Esophagus muscularis mucosa (tissue), 4 donors: ENCODE measurements at regions not wholly inside any gene's neighbourhood (a gene's known extent, or its start where the extent isn't known, plus 50 kb on each side); places are given as distances from the start of the nearest gene placed in this dataset.

Experiments
- DNase-seq: peaks from one replicate; pipeline ENCODE4 v3.0.0-alpha.2; 2017; ENCODE audit errors: extremely low spot score
- H3K27ac ChIP-seq, 4 donors: fragments of 200-600 bp; sonication (generic); replicated peaks in 1 of 4; 1 replicate in 3 of 4; 2 replicates in 1 of 4; pipeline ENCODE4 v1.5.1; 2016 to 2019; ENCODE audit warnings: mild to moderate bottlenecking in 1 of 4
- H3K27me3 ChIP-seq, 4 donors: fragments of 200-600 bp; sonication (generic); one replicate each; pipeline versions ENCODE4 v1.5.1 to v1.6.0; 2016 to 2019
- H3K36me3 ChIP-seq, 4 donors: fragments of 200-600 bp; sonication (generic); one replicate each; pipeline ENCODE4 v1.5.1; 2016 to 2019
- H3K4me1 ChIP-seq, 4 donors: fragments of 200-600 bp; sonication (generic); one replicate each; pipeline ENCODE4 v1.5.1; 2016 to 2019
- H3K4me3 ChIP-seq, 4 donors: fragments of 200-600 bp; sonication (generic); 1 replicate in 2 of 4; 2 replicates in 2 of 4; pipeline ENCODE4 v1.5.1; 2016 to 2019; ENCODE audit warnings: mild to moderate bottlenecking in 4 of 4, moderate library complexity in 1 of 4
- H3K9me3 ChIP-seq, 4 donors: fragments of 200-600 bp; sonication (generic); 1 replicate in 3 of 4; 2 replicates in 1 of 4; pipeline ENCODE4 v1.5.1; 2016 to 2019
- EP300 ChIP-seq: sonication (generic); formaldehyde crosslinking; IDR thresholded peaks from one replicate; pipeline ENCODE4 v1.6.1; 2017; ENCODE audit warnings: antibody characterized with exemption
- POLR2A ChIP-seq: fragments of 450-650 bp; IDR thresholded peaks from one replicate; pipeline ENCODE4 v1.6.1; 2017; ENCODE audit warnings: antibody characterized with exemption, moderate library complexity, mild to moderate bottlenecking, low read depth
- POLR2AphosphoS5 ChIP-seq, 2 donors: sonication (generic); formaldehyde crosslinking; IDR thresholded peaks; one replicate each; pipeline ENCODE4 v1.6.1; 2017; ENCODE audit warnings: antibody characterized with exemption in 2 of 2
- WGBS: methylation state at CpG from one replicate; pipeline ENCODE4 v1.1.5; 2018; 5-methylcytosine and 5-hydroxymethylcytosine counted together
- intact Hi-C: fragments of 100-400 bp; cut with DNase I; formaldehyde crosslinking; loops from one replicate; pipeline ENCODE4 v1.15.1; 2023
- TF ChIP-seq, protein P1 (sequence below), 3 experiments: fragments of 200-600 bp in 2 of 3; fragments of 450-650 bp in 1 of 3; sonication (generic) in 2 of 3; IDR thresholded peaks; one replicate each; pipeline ENCODE4 v1.5.1; 2017 to 2019; ENCODE audit warnings: antibody characterized with exemption in 3 of 3, mild to moderate bottlenecking in 2 of 3, moderate library complexity in 1 of 3

DNA sequence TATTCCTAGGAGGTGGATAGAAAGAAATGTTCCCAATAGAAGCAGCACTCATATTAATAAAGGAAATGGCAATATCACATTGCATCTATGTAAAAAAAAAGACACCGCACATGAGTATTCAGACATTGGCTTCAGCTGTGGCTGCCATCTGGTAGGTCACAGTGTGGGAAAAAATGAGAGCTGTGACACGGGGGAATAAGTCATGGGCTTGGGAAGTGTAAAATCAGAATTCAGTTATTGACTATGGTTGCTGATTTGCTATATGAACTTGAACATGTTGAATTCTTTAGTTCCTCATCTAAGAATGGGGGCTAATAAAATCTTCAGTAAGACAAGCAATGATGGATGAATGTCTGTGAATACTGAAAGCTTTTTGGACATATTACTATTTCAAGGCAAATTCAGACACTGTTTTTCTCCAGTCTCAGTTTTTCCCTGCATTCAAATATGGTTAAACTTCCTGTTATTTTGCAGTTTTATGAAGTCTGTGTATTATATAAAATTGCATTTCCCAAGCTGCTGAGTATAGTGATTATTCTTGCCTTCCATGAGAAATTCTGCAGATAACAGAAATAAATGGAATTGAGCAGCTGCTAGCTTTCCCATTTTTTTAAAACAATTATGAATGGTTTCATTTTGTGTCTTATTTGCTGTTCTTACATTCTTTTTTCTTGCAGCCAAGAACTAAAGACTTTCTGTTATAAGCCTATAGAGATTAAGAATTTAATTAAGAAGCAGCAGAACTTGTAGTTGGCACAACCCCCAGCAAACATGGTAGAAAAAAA is 221.0 kb downstream of the ANKRD50 start:
- intact Hi-C loops: no loop called here
- Histone ChIP-seq H3K4me3 (no peak overlapping the region), H3K27me3 (no peaks in the 10 kb centered on the region), H3K27ac (no peak overlapping the region), H3K36me3 (no peaks in the 10 kb centered on the region), H3K9me3 (no peaks in the 10 kb centered on the region), H3K4me1 (no peaks in the 10 kb centered on the region)
- TF ChIP-seq POLR2A (no peak), EP300 (no peak), POLR2AphosphoS5 (IDR thresholded peaks at IDR 0.05) (no peak)
- TF ChIP-seq, protein P1, sequence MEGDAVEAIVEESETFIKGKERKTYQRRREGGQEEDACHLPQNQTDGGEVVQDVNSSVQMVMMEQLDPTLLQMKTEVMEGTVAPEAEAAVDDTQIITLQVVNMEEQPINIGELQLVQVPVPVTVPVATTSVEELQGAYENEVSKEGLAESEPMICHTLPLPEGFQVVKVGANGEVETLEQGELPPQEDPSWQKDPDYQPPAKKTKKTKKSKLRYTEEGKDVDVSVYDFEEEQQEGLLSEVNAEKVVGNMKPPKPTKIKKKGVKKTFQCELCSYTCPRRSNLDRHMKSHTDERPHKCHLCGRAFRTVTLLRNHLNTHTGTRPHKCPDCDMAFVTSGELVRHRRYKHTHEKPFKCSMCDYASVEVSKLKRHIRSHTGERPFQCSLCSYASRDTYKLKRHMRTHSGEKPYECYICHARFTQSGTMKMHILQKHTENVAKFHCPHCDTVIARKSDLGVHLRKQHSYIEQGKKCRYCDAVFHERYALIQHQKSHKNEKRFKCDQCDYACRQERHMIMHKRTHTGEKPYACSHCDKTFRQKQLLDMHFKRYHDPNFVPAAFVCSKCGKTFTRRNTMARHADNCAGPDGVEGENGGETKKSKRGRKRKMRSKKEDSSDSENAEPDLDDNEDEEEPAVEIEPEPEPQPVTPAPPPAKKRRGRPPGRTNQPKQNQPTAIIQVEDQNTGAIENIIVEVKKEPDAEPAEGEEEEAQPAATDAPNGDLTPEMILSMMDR (IDR thresholded peaks at IDR 0.05): no peak
- no peak for DNase-seq
- WGBS: 89% methylated on average over 2 of the region's 2 CpGs

DNA sequence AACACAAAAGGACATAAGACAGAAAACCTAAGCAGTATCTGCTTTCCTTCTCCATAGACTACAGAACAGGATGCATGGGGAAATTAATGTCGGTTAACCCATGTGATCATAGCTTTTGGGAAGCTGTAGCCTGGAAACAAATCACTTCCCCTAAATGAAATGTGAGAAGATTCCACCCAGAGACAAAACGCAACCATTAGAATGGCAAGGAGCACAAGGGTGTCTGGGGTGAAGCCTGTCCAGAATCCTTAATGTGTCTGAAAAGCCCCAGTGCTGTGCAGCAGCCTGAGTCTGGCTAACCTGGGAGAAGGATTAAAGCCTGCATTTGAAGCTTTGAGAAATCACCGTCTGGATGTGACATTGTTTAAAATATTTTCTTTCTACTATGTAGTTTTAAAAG is 213.3 kb downstream of the ANKRD50 start:
- Histone ChIP-seq H3K4me1 (no peaks in the 10 kb centered on the region), H3K27ac (no peak overlapping the region), H3K9me3 (no peaks in the 10 kb centered on the region), H3K36me3 (no peaks in the 10 kb centered on the region), H3K27me3 (no peaks in the 10 kb centered on the region), H3K4me3 (no peak overlapping the region)
- intact Hi-C loops: no loop called here
- no peak for TF ChIP-seq POLR2A
- TF ChIP-seq POLR2AphosphoS5 (IDR thresholded peaks at IDR 0.05): no peak
- TF ChIP-seq EP300: no peak
- TF ChIP-seq, protein P1 (IDR thresholded peaks at IDR 0.05): no peak
- no peak for DNase-seq
- WGBS: 40% methylated on average over 3 of the region's 3 CpGs

DNA sequence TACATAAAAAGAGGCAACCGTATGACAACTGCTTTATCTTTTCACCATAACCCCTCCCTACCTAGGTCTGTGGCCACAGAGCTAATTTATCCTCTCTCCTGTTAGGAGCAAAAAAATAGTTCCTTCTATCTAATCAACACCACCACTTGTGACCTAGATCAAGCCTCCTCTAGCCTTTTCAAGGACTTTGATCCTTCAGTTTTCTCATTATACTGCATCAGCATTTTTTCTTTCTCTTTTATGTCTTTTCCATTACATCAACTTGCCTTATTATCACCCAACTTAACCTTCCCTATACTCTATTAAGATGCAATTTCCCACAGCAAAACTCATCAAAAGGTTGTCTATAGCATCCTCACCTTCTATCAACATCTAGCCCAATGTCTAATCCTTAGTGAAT is 211.0 kb downstream of the ANKRD50 start:
- DNase-seq: no peak
- H3K9me3 ChIP-seq: no peaks in the 10 kb centered on the region
- H3K27me3 ChIP-seq: no peaks in the 10 kb centered on the region
- H3K4me3 ChIP-seq: no peak overlapping the region
- no peaks in the 10 kb centered on the region for H3K4me1 ChIP-seq
- WGBS: 84% methylated on average over 1 of the region's 1 CpG
- no peaks in the 10 kb centered on the region for H3K36me3 ChIP-seq
- intact Hi-C loops: no loop called here
- no peak overlapping the region for H3K27ac ChIP-seq
- TF ChIP-seq POLR2A (no peak), EP300 (no peak), POLR2AphosphoS5 (IDR thresholded peaks at IDR 0.05) (no peak)
- TF ChIP-seq, protein P1 (IDR thresholded peaks at IDR 0.05): no peak

DNA sequence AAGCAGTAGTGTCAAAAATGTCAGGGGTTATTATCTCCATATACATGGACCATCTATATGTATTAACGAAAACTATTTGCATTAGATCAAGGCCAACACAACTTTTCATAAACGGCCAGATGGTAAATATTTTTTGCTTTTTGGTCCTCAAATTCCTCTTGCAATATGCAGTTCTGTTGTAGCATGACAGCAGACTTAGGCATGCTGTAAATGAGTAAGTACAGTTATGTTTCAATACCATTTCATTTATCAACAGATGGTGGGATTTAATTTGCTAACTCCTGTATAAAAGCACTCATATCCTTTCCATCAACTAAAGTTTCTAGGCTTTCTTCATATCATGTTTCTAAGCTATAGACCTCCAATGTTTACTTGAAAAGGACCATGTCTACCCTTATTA is 208.1 kb downstream of the ANKRD50 start:
- intact Hi-C loops: no loop called here

More for the DNA sequence above, 208.1 kb downstream of the ANKRD50 start:
- no peaks in the 10 kb centered on the region for H3K36me3 ChIP-seq
- DNase-seq: no peak
- TF ChIP-seq, protein P1 (IDR thresholded peaks at IDR 0.05): no peak
- TF ChIP-seq POLR2AphosphoS5 (IDR thresholded peaks at IDR 0.05) (no peak), POLR2A (no peak), EP300 (no peak)
- no peaks in the 10 kb centered on the region for H3K4me1 ChIP-seq
- 86% methylated on average over 2 of the region's 2 CpGs for WGBS
- no peaks in the 10 kb centered on the region for H3K9me3 ChIP-seq
- H3K4me3 ChIP-seq: no peak overlapping the region
- no peaks in the 10 kb centered on the region for H3K27me3 ChIP-seq
- H3K27ac ChIP-seq: no peak overlapping the region
